Sciatic nerve (tissue), 2 donors: ENCODE measurements at regions not wholly inside any gene's neighbourhood (a gene's known extent, or its start where the extent isn't known, plus 50 kb on each side); places are given as distances from the start of the nearest gene placed in this dataset.
"Not testable (repeated sequence)": the region's sequence is repeated elsewhere in the genome, so short reads cannot be mapped to it uniquely, and the experiment has no call there.

ENCODE experiments used
- ATAC-seq: fragments of 200-7000 bp; cut with Tn5 transposase; one replicate; pipeline ENCODE4 v1.9.1; 2020; ENCODE audit warnings: mild to moderate bottlenecking, moderate library complexity
- DNase-seq: peaks from one replicate; pipeline ENCODE4 v3.0.0-alpha.2; 2020; ENCODE audit warnings: low spot score
- intact Hi-C: fragments of 100-400 bp; cut with DNase I; formaldehyde crosslinking; loops from one replicate; pipeline ENCODE4 v1.14.2; 2022
- donor health status: DM: no; HTN: no; CAD: no.
- donor health status: DM: no; HTN: no; CAD: no.

- no peak for ATAC-seq
- DNase-seq, result no peak
- intact Hi-C loops, result no loop called here
Observed at GRCh38 chr10:21144047-21144446, 246.9 kb upstream of the NEBL start.

DNA sequence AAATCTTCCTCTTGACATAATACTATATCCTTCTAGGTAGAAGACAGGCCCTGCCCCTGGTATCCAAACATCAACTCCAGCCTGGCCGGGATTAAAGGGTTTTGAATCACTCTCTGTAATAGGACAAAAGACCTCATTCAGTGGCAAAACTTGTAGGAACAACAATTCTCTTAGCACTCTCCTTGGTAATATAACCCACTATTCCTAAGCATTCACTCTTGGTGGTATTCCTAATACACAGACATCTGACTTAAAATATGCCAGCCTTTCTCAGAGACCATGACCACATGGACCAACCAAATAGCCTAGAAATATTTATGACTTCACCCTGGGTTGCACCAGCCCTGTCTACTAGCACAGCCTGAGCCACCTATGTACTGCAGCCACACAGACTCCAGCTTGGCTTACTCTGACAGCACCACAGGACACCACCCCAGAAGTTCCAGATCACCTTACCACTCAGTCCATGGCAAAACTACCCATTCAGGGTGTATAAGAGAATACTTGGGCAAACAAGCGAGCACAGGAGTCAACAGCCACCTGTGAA is 244.9 kb upstream of the NEBL start:
- intact Hi-C loops, result no loop called here
- no peak for DNase-seq
- no peak for ATAC-seq

GRCh38 chr10:21138769-21139340 is 241.7 kb upstream of the NEBL start:
- ATAC-seq, result no peak
- DNase-seq, result no peak
- intact Hi-C loops, result no loop called here

GRCh38 chr10:21135023-21135931 is 238.2 kb upstream of the NEBL start:
- intact Hi-C loops, result no loop called here
- DNase-seq (no peak), ATAC-seq (peak; percentile 64)

DNA sequence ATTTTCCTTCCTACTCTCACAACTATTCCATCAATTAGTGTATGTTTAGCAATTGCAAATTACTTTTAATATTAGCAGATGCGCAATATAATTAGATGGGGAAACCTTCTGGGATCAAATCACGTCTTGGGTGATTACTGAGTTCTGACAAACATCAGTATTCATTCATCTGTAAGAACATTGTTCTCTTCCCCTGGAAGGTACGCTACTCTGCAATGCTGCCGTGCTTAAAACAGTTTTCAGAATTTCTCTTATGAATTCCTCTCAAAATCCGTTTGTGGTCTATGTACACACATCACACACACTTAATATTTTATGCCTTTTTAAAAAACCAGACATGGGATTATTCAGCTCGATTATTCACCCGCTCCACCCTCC is 237.5 kb upstream of the NEBL start:
- DNase-seq (no peak), ATAC-seq (no peak)
- intact Hi-C loops, result no loop called here

GRCh38 chr10:21130683-21131442 is 233.8 kb upstream of the NEBL start:
- ATAC-seq, result no peak
- intact Hi-C loops, result no loop called here
- DNase-seq, result no peak

DNA sequence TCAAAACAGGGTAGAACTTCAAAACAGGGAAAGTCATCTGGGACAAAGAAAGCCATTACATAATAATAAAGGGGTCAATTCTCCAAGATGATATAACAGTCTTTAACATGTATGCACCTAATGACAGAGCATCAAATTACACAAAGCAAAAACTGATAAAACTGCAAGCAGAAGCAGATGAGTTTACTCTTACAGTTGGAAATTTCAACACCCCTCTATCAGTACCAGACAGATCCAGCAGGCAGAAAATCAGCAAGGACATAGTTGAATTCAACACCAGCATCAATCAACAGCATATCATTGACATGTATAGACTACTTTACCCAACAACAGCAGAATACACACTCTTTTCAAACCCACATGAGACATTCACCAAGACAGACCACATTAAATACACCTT is 233.0 kb upstream of the NEBL start:
- ATAC-seq (no peak), DNase-seq (no peak)
- intact Hi-C loops, result no loop called here

- intact Hi-C loops, result no loop called here
- ATAC-seq (no peak), DNase-seq (no peak)
Observed at GRCh38 chr10:21125471-21126228, 228.5 kb upstream of the NEBL start.

GRCh38 chr10:21122907-21123306 is 225.8 kb upstream of the NEBL start:
- intact Hi-C loops, result no loop called here
- no peak for ATAC-seq

DNA sequence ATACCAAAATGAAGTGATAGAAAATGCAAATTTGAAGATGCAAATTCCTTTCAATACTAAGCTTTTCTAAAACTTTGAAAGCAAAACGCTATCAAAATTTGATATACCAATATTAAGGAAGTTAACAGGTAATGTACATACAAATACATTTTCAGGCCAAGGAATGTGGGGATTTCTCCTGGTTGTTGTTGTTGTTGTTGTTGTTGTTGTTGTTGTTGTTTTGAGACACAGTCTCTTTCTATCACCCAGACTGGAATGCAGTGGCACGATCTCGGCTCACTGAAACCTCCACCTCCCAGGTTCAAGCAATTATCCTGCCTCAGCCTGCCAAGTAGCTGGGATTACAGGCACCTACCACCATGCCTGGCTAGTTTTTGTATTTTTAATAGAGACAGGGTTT is 224.7 kb upstream of the NEBL start:
- DNase-seq, intact Hi-C loops: not testable (repeated sequence)

More at GRCh38 chr10:21122907-21123306, 225.8 kb upstream of the NEBL start:
- no peak for DNase-seq

GRCh38 chr10:21114683-21115082 is 217.6 kb upstream of the NEBL start:
- ATAC-seq (no peak), DNase-seq (no peak)
- intact Hi-C loops, result no loop called here

More for the DNA sequence above, 224.7 kb upstream of the NEBL start:
- ATAC-seq, result not testable (repeated sequence)

DNA sequence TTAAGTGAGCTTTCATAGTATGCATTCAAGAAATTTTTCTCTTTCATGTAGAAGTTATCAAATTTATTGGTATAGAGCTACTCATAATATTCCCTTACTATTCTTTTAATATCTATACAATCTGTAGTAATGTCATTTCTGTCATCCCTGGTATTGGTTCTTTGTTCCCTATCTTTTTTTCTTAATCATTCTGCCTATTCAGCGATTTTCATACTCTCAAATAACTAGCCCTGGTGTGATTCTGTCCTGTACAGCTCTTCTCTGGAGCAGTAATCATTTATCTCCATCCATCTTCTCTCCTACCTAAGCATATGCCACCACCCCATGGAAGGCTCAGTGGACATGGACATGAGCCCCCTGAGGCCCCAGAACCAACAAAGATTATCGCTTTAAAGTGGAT is 213.2 kb upstream of the NEBL start:
- intact Hi-C loops, result no loop called here
- DNase-seq (no peak), ATAC-seq (no peak)

DNA sequence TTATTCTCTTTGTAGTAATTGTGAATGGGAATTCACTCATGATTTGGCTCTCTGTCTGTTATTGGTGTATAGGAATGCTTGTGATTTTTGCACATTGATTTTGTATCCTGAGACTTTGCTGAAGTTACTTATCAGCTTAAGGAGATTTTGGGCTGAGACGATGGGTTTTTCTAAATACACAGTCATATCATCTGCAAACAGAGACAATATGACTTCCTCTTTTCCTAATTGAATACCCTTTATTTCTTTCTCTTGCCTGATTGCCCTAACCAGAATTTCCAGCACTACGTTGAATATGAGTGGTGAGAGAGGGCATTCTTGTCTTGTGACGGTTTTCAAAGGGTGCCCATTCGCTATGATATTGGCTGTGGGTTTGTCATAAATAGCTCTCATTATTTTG is 209.8 kb upstream of the NEBL start:
- ATAC-seq, intact Hi-C loops, DNase-seq: not testable (repeated sequence)

GRCh38 chr10:21105331-21105730 is 208.2 kb upstream of the NEBL start:
- DNase-seq, ATAC-seq, intact Hi-C loops: not testable (repeated sequence)

DNA sequence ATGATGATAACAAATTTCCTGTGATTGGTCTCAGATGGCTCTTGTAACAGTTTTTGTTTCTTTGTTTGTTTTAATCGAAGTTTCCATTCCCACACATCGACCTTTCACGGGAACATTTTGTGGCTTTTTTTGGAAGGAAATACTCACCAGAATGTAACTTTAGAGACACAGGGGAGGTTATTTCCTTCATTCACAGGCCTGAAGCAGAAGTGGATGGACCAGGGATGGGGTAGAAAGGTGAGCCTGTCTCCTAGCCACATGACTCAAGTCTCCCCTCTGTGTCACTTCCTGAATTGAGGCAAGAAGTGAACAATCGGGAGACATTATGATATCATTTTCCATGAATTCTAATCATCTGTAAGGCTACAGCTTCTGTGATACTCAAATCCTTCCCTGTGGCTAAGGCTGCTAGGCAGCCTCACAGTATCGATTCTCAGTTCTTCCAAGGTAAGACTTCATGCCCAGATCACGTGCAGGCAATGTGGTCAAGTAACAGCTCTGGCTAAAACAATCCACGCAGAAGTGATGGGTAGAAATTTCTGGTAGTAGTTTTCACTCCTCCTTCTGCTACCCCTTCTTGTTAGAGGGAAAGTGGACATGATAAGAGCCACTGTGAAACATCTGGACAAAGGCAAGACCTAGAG is 203.9 kb upstream of the NEBL start:
- DNase-seq, result no peak
- intact Hi-C loops, result no loop called here
- ATAC-seq, result peak; percentile 90

GRCh38 chr10:21100190-21100589 is 203.1 kb upstream of the NEBL start:
- intact Hi-C loops, result no loop called here
- DNase-seq, result no peak
- peak; percentile 64 for ATAC-seq

GRCh38 chr10:21099291-21100062 is 202.4 kb upstream of the NEBL start:
- DNase-seq (no peak), ATAC-seq (no peak)
- intact Hi-C loops, result no loop called here

DNA sequence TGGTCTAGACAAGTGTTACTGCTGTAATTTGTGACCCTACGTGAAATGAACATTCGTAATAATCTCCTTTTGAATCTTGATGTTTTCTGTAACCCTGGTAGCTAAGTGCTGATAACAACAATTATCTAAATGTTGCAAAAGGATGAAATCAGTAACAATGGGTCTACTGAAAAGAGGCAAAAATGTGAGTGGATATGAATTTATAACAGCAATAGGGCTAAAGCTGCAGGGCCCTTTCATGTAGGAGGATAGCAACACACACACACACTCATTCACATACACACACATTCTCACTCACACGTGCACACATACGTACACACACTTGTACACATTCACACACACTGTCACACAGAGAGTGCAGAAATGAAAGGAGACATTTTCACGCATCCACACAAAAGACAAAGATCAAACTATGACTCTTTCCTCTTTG is 200.8 kb upstream of the NEBL start:
- DNase-seq, result no peak
- intact Hi-C loops, result no loop called here
- ATAC-seq, result no peak
